GM12891 (cell line): ENCODE measurements at regions not wholly inside any gene's neighbourhood (a gene's known extent, or its start where the extent isn't known, plus 50 kb on each side); places are given as distances from the start of the nearest gene placed in this dataset.

ENCODE experiments used
- PAX5 ChIP-seq: IDR thresholded peaks from 2 replicates; pipeline ENCODE4 v1.6.1; 2011; ENCODE audit warnings: low read length, moderate library complexity, mild to moderate bottlenecking; ENCODE audit not compliant: insufficient read depth, severe bottlenecking
- POLR2A ChIP-seq: IDR thresholded peaks from 2 replicates; pipeline ENCODE4 v1.6.1; 2011; ENCODE audit warnings: low read depth, low read length, control low read depth
- POLR2AphosphoS5 ChIP-seq: IDR thresholded peaks from 2 replicates; pipeline ENCODE4 v1.6.1; 2011; ENCODE audit warnings: low read depth, low read length, control low read depth
- POU2F2 ChIP-seq: IDR thresholded peaks from 2 replicates; pipeline ENCODE4 v1.6.1; 2011; ENCODE audit warnings: low read depth, mild to moderate bottlenecking, control low read depth, low read length, moderate library complexity
- SPI1 ChIP-seq: IDR thresholded peaks from 2 replicates; pipeline ENCODE4 v1.6.1; 2011; ENCODE audit warnings: low read depth, low read length, control low read depth
- TAF1 ChIP-seq: IDR thresholded peaks from 2 replicates; pipeline ENCODE4 v1.6.1; 2011; ENCODE audit warnings: low read depth, low read length, control low read depth

GRCh38 chr2:145000376-145000775, 480.5 kb upstream of the ZEB2 start:
- TF ChIP-seq POLR2A (no peak), TAF1 (no peak), POLR2AphosphoS5 (no peak), PAX5 (no peak), SPI1 (no peak), POU2F2 (no peak)
